Keratinocyte (primary cell): ENCODE measurements at regions not wholly inside any gene's neighbourhood (a gene's known extent, or its start where the extent isn't known, plus 50 kb on each side); places are given as distances from the start of the nearest gene placed in this dataset.

Experiments used
- DNase-seq: peaks from one replicate; pipeline ENCODE4 v3.0.0-alpha.2; 2011; ENCODE audit warnings: low read depth, missing footprints, low spot score
- FAIRE-seq: peaks from 2 replicates; lab custom pipeline; 2011; peaks lifted over from hg19 to GRCh38; lab: Jason Lieb, UNC
- H2AFZ ChIP-seq: 2 replicates; pipeline ENCODE4 v1.6.0; 2012; ENCODE audit warnings: low read length, control low read depth, inconsistent platforms; ENCODE audit not compliant: control insufficient read depth
- H3K27ac ChIP-seq: 2 replicates; pipeline ENCODE4 v1.5.1; 2011; ENCODE audit warnings: low read length; ENCODE audit not compliant: control insufficient read depth, insufficient read depth
- H3K27me3 ChIP-seq: 3 replicates; pipeline ENCODE4 v1.6.0; 2011; ENCODE audit warnings: low read length; ENCODE audit not compliant: control insufficient read depth, insufficient read depth; ENCODE audit errors: extremely low read depth
- H3K36me3 ChIP-seq, 2 experiments: 2 replicates in 1 of 2; 3 replicates in 1 of 2; pipeline ENCODE4 v1.5.1; 2011; ENCODE audit warnings: low read length in 2 of 2, mild to moderate bottlenecking in 1 of 2; ENCODE audit not compliant: control insufficient read depth in 2 of 2, insufficient read depth in 2 of 2; ENCODE audit errors: extremely low read depth in 1 of 2
- H3K4me1 ChIP-seq: 3 replicates; pipeline ENCODE4 v1.5.1; 2011; ENCODE audit warnings: low read length; ENCODE audit not compliant: control insufficient read depth, insufficient read depth; ENCODE audit errors: extremely low read depth
- H3K4me2 ChIP-seq: 3 replicates; pipeline ENCODE4 v1.6.0; 2011; ENCODE audit warnings: low read depth, low read length; ENCODE audit not compliant: control insufficient read depth, insufficient read depth; ENCODE audit errors: extremely low read depth
- H3K4me3 ChIP-seq, 3 experiments: fragments of 200-600 bp in 1 of 3; sonication (generic) in 1 of 3; 2 replicates in 2 of 3; 3 replicates in 1 of 3; pipeline ENCODE4 v1.5.1; 2011 to 2016; ENCODE audit warnings: low read length in 3 of 3, mild to moderate bottlenecking in 3 of 3, control low read depth in 2 of 3, inconsistent platforms in 1 of 3, low read depth in 1 of 3, mixed read lengths in 1 of 3, mixed run types in 1 of 3, moderate library complexity in 1 of 3; ENCODE audit not compliant: control insufficient read depth in 2 of 3, insufficient read depth in 2 of 3; ENCODE audit errors: extremely low read depth in 1 of 3
- H3K79me2 ChIP-seq: 2 replicates; pipeline ENCODE4 v1.6.0; 2012; ENCODE audit warnings: low read length; ENCODE audit not compliant: control insufficient read depth, insufficient read depth
- H3K9ac ChIP-seq: 3 replicates; pipeline ENCODE4 v1.6.0; 2011; ENCODE audit warnings: low read length; ENCODE audit not compliant: control insufficient read depth, insufficient read depth; ENCODE audit errors: extremely low read depth
- H3K9me1 ChIP-seq: 3 replicates; pipeline ENCODE4 v1.6.0; 2011; ENCODE audit warnings: low read length; ENCODE audit not compliant: control insufficient read depth, insufficient read depth; ENCODE audit errors: extremely low read depth
- H3K9me3 ChIP-seq: 2 replicates; pipeline ENCODE4 v1.5.1; 2012; ENCODE audit warnings: low read depth, low read length; ENCODE audit not compliant: control insufficient read depth
- H4K20me1 ChIP-seq: 3 replicates; pipeline ENCODE4 v1.6.0; 2011; ENCODE audit warnings: low read length; ENCODE audit not compliant: control insufficient read depth, insufficient read depth; ENCODE audit errors: extremely low read depth
- EZH2 ChIP-seq: IDR thresholded peaks from one replicate; pipeline ENCODE4 v1.6.1; 2012; ENCODE audit warnings: inconsistent platforms, mild to moderate bottlenecking, low read length, moderate library complexity
- dilution Hi-C: fragments of 300-500 bp; cut with MboI; formaldehyde crosslinking; loops from one replicate; pipeline ENCODE4 v1.7.0; 2020; ENCODE audit warnings: low sequenced_read_pairs; ENCODE audit not compliant: extremely low pct_ligation_motif_present
- TF ChIP-seq, protein P1 (sequence below), 3 experiments: IDR thresholded peaks in 1 of 3; conservative IDR thresholded peaks in 1 of 3; optimal IDR thresholded peaks in 1 of 3; 2 replicates in 2 of 3; 3 replicates in 1 of 3; pipeline versions ENCODE3 to v1.5.1; 2011; ENCODE audit warnings: low read length in 3 of 3, mild to moderate bottlenecking in 3 of 3, moderate library complexity in 2 of 3, control low read depth in 1 of 3, inconsistent platforms in 1 of 3; ENCODE audit not compliant: insufficient read depth in 2 of 3; ENCODE audit errors: extremely low read depth in 1 of 3

GRCh38 chr3:8204853-8205650 lies 296.6 kb upstream of the LMCD1 start:
- Histone ChIP-seq H3K36me3 (no peaks in the 10 kb centered on the region), H2AFZ (no peak overlapping the region), H3K27ac (no peak overlapping the region), H3K4me2 (no peak overlapping the region), H3K27me3 (no peaks in the 10 kb centered on the region), H3K9me3 (no peaks in the 10 kb centered on the region), H3K9me1 (no peaks in the 10 kb centered on the region), H3K4me1 (no peaks in the 10 kb centered on the region), H3K79me2 (no peaks in the 10 kb centered on the region), H3K9ac (no peak overlapping the region), H4K20me1 (no peaks in the 10 kb centered on the region), H3K4me3 (no peak overlapping the region)
- TF ChIP-seq, protein P1, sequence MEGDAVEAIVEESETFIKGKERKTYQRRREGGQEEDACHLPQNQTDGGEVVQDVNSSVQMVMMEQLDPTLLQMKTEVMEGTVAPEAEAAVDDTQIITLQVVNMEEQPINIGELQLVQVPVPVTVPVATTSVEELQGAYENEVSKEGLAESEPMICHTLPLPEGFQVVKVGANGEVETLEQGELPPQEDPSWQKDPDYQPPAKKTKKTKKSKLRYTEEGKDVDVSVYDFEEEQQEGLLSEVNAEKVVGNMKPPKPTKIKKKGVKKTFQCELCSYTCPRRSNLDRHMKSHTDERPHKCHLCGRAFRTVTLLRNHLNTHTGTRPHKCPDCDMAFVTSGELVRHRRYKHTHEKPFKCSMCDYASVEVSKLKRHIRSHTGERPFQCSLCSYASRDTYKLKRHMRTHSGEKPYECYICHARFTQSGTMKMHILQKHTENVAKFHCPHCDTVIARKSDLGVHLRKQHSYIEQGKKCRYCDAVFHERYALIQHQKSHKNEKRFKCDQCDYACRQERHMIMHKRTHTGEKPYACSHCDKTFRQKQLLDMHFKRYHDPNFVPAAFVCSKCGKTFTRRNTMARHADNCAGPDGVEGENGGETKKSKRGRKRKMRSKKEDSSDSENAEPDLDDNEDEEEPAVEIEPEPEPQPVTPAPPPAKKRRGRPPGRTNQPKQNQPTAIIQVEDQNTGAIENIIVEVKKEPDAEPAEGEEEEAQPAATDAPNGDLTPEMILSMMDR (optimal IDR thresholded peaks at IDR 0.05 in 1 of 3, IDR thresholded peaks at IDR 0.05 in 1 of 3, conservative IDR thresholded peaks at IDR 0.05 in 1 of 3; ENCODE audit: extremely low read depth in 1 of 3, insufficient read depth in 2 of 3, low read length in 3 of 3), result no peak
- no peak for TF ChIP-seq EZH2
- DNase-seq, result peak; percentile 9
- dilution Hi-C loops, result no loop called here
- FAIRE-seq, result peak; percentile 26

DNA sequence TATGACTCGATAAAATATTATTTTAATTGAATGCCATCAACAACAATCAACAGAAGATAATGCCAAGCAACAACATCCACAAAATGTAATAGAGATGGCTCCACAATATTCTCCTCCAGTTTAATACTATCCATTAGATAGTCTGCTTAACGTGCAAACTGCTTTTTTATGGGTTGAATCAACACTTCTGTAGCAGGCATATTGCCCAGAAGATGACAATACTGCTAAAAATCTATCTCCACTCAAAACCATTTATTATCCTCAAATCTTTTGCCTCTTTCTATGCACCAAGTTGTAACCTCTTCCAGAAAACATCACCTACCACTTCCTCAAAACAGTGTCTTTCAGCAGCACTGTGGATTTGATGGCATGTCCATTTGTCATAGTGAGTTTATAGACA lies 295.7 kb upstream of the LMCD1 start:
- Histone ChIP-seq H3K9ac (no peak overlapping the region), H3K4me3 (no peak overlapping the region), H3K27me3 (no peaks in the 10 kb centered on the region), H3K4me1 (no peaks in the 10 kb centered on the region), H3K9me1 (no peaks in the 10 kb centered on the region), H3K79me2 (no peaks in the 10 kb centered on the region), H2AFZ (no peak overlapping the region), H3K4me2 (no peak overlapping the region), H3K9me3 (no peaks in the 10 kb centered on the region), H3K27ac (no peak overlapping the region), H4K20me1 (no peaks in the 10 kb centered on the region), H3K36me3 (no peaks in the 10 kb centered on the region)
- TF ChIP-seq, protein P1 (optimal IDR thresholded peaks at IDR 0.05 in 1 of 3, IDR thresholded peaks at IDR 0.05 in 1 of 3, conservative IDR thresholded peaks at IDR 0.05 in 1 of 3; ENCODE audit: extremely low read depth in 1 of 3, insufficient read depth in 2 of 3, low read length in 3 of 3), result no peak
- TF ChIP-seq EZH2, result no peak
- dilution Hi-C loops, result no loop called here
- no peak for DNase-seq
- FAIRE-seq, result no peak
